NCI-H345 (cell line): ENCODE measurements at regions not wholly inside any gene's neighbourhood (a gene's known extent, or its start where the extent isn't known, plus 50 kb on each side); places are given as distances from the start of the nearest gene placed in this dataset.

ENCODE experiments used
- DNase-seq: peaks from one replicate; lab custom pipeline; 2025; lab: John Stamatoyannopoulos, UW

- DNase-seq, result no peak
These were observed 228.5 kb downstream of the NDFIP2 start for GRCh38 chr13:79709471-79709870.

GRCh38 chr13:79703772-79704171 lies 222.8 kb downstream of the NDFIP2 start:
- DNase-seq, result no peak

- no peak for DNase-seq
These were observed 214.8 kb downstream of the NDFIP2 start for GRCh38 chr13:79695754-79696153.

GRCh38 chr13:79692846-79693245 lies 211.9 kb downstream of the NDFIP2 start:
- DNase-seq, result no peak

GRCh38 chr13:79691826-79692225 lies 210.9 kb downstream of the NDFIP2 start:
- no peak for DNase-seq

- no peak for DNase-seq
These were observed 207.8 kb downstream of the NDFIP2 start for GRCh38 chr13:79688741-79689140.

GRCh38 chr13:79686441-79686840 lies 205.5 kb downstream of the NDFIP2 start:
- no peak for DNase-seq

- DNase-seq, result no peak
These were observed 203.4 kb downstream of the NDFIP2 start for GRCh38 chr13:79684371-79684770.

GRCh38 chr13:79682164-79682563 lies 201.2 kb downstream of the NDFIP2 start:
- no peak for DNase-seq

GRCh38 chr13:79681069-79681468 lies 200.1 kb downstream of the NDFIP2 start:
- no peak for DNase-seq

GRCh38 chr13:79680485-79680884 lies 199.5 kb downstream of the NDFIP2 start:
- DNase-seq, result no peak

- DNase-seq, result peak; percentile 54
These were observed 198.4 kb downstream of the NDFIP2 start for GRCh38 chr13:79679334-79679733.

GRCh38 chr13:79678100-79678499 lies 197.1 kb downstream of the NDFIP2 start:
- no peak for DNase-seq

GRCh38 chr13:79675931-79676660 lies 195.1 kb downstream of the NDFIP2 start:
- DNase-seq, result no peak

- DNase-seq, result no peak
These were observed 194.0 kb downstream of the NDFIP2 start for GRCh38 chr13:79674765-79675515.

- no peak for DNase-seq
These were observed 193.0 kb downstream of the NDFIP2 start for GRCh38 chr13:79673993-79674377.

GRCh38 chr13:79673310-79673992 lies 192.5 kb downstream of the NDFIP2 start:
- DNase-seq, result no peak

GRCh38 chr13:79671420-79671819 lies 190.5 kb downstream of the NDFIP2 start:
- DNase-seq, result no peak

GRCh38 chr13:79668201-79668752 lies 187.3 kb downstream of the NDFIP2 start:
- no peak for DNase-seq

GRCh38 chr13:79667771-79668170 lies 186.8 kb downstream of the NDFIP2 start:
- no peak for DNase-seq

GRCh38 chr13:79663977-79664636 lies 183.2 kb downstream of the NDFIP2 start:
- no peak for DNase-seq

GRCh38 chr13:79663435-79663834 lies 182.5 kb downstream of the NDFIP2 start:
- no peak for DNase-seq
